CD4-positive, alpha-beta memory T cell (primary cell): ENCODE measurements at regions not wholly inside any gene's neighbourhood (a gene's known extent, or its start where the extent isn't known, plus 50 kb on each side); places are given as distances from the start of the nearest gene placed in this dataset.
"Not testable (repeated sequence)": the region's sequence is repeated elsewhere in the genome, so short reads cannot be mapped to it uniquely, and the experiment has no call there.

Source experiments
- CTCF ChIA-PET: fragments of 350-600 bp; sonication (Branson Sonifier 250); formaldehyde crosslinking; loops from one replicate; lab custom pipeline; 2021; ENCODE audit warnings: inconsistent platforms; ENCODE audit not compliant: partially characterized antibody; lab: Charles Lee
- POLR2A ChIA-PET: fragments of 350-600 bp; sonication (Branson Sonifier 250); formaldehyde crosslinking; loops from one replicate; lab custom pipeline; 2021; ENCODE audit not compliant: partially characterized antibody; lab: Charles Lee
- DNase-seq, 5 donors: peaks; one replicate each; pipeline versions ENCODE4 v3.0.0 to v3.0.0-alpha.2; 2020 to 2022; ENCODE audit warnings: mixed read lengths in 1 of 5
- H3K27ac ChIP-seq: one replicate; pipeline ENCODE4 v1.7.0; 2013; ENCODE audit warnings: low read depth, low read length
- H3K27me3 ChIP-seq: 2 replicates; pipeline ENCODE4 v1.7.0; 2013; ENCODE audit warnings: mild to moderate bottlenecking, low read length, moderate library complexity; ENCODE audit not compliant: insufficient read depth
- H3K36me3 ChIP-seq: 2 replicates; pipeline ENCODE4 v1.7.0; 2013; ENCODE audit warnings: mild to moderate bottlenecking, low read length, moderate library complexity; ENCODE audit not compliant: insufficient read depth
- H3K4me1 ChIP-seq: 2 replicates; pipeline ENCODE4 v1.7.0; 2013; ENCODE audit warnings: mild to moderate bottlenecking, low read length, moderate library complexity; ENCODE audit not compliant: insufficient read depth
- H3K4me3 ChIP-seq, 2 donors: one replicate each; pipeline ENCODE4 v1.7.0; 2013; ENCODE audit warnings: low read length in 2 of 2, mild to moderate bottlenecking in 1 of 2
- H3K9me3 ChIP-seq, 2 donors: one replicate each; pipeline ENCODE4 v1.7.0; 2013; ENCODE audit warnings: low read length in 2 of 2, control low read depth in 1 of 2; ENCODE audit not compliant: control insufficient read depth in 1 of 2
- H3K27ac Mint-ChIP-seq, 7 donors: one replicate each; pipeline ENCODE4 v1.8.0; 2020 to 2021; ENCODE audit warnings: mixed read lengths in 7 of 7, mild to moderate bottlenecking in 6 of 7, inconsistent platforms in 3 of 7, moderate library complexity in 3 of 7
- H3K27me3 Mint-ChIP-seq, 2 donors: one replicate each; pipeline ENCODE4 v1.8.0; 2020 to 2021; ENCODE audit warnings: mixed read lengths in 2 of 2
- H3K36me3 Mint-ChIP-seq, 2 donors: one replicate each; pipeline ENCODE4 v1.8.0; 2020 to 2021; ENCODE audit warnings: mixed read lengths in 2 of 2, inconsistent platforms in 1 of 2, mild to moderate bottlenecking in 1 of 2
- H3K4me1 Mint-ChIP-seq, 4 donors: one replicate each; pipeline ENCODE4 v1.8.0; 2020 to 2021; ENCODE audit warnings: mixed read lengths in 4 of 4, mild to moderate bottlenecking in 1 of 4
- H3K4me3 Mint-ChIP-seq, 8 donors: one replicate each; pipeline ENCODE4 v1.8.0; 2020 to 2021; ENCODE audit warnings: mixed read lengths in 8 of 8, mild to moderate bottlenecking in 7 of 8, moderate library complexity in 6 of 8, inconsistent platforms in 3 of 8
- H3K9me3 Mint-ChIP-seq, 8 donors: one replicate each; pipeline ENCODE4 v1.8.0; 2020 to 2021; ENCODE audit warnings: mixed read lengths in 8 of 8, mild to moderate bottlenecking in 5 of 8, inconsistent platforms in 3 of 8, moderate library complexity in 1 of 8
- intact Hi-C: fragments of 100-400 bp; cut with micrococcal nuclease; formaldehyde crosslinking; loops from one replicate; pipeline ENCODE4 v1.15.1; 2023

DNA sequence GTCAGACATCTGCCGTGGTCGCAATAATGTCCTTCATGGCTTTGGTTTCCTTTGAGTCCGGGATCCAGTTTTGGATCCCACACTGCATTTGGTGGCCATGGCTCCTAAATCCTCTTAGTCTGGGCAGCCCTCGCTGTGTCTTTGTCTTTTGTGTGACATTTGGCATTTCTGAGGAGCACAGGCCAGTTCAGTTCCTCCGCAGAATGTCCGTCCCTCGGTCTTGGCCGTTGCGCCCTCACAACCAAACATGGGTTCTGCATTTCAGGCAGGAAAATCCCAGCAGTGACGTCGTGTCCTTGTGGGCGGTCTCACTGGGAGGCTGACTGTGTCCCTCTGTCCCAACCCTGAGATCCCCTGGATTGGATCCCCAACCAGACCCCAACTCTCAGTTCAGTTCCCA, 172.9 kb upstream of the PPP1R26 start:
- H3K27me3 Mint-ChIP-seq = peaks cover 3 to 23% of the 10 kb centered on the region in 2 donors
- no peak overlapping the region for H3K4me3 ChIP-seq
- H3K4me1 ChIP-seq = no peaks in the 10 kb centered on the region
- no peak overlapping the region for H3K27ac ChIP-seq
- ChIA-PET POLR2A (no interaction called here), CTCF (no interaction called here)
- H3K9me3 Mint-ChIP-seq = peaks cover 0 to 10% (median 3%) of the 10 kb centered on the region in 8 donors
- H3K36me3 Mint-ChIP-seq = no peaks in the 10 kb centered on the region
- intact Hi-C loops = no loop called here
- peaks cover 0 to 10% (median under 1%) of the 10 kb centered on the region in 4 donors for H3K4me1 Mint-ChIP-seq
- no peak overlapping the region for H3K4me3 Mint-ChIP-seq
- no peak for DNase-seq
- H3K36me3 ChIP-seq = no peaks in the 10 kb centered on the region
- H3K9me3 ChIP-seq = no peaks in the 10 kb centered on the region
- no peak overlapping the region for H3K27ac Mint-ChIP-seq
- no peaks in the 10 kb centered on the region for H3K27me3 ChIP-seq

DNA sequence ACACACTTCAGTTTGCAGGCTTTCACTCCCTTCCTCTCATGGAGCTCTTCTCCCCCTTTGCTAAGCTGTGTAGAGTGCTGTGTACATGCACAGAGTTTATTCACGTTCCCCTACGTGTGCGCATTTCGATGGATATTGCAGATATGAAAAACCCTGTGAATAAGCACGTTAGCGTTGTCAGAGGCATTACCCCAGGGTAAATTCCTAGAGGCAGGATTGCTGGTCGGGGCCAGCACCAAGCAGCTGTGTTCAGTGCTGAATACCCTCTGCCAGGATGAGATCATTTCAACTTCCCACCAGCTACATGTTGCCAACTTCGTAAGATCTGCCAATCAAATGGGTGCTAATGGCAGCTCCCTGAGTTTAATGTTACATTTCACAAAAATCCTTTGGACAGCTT, 172.3 kb upstream of the PPP1R26 start:
- Histone ChIP-seq H3K4me3 (no peak overlapping the region), H3K9me3 (no peaks in the 10 kb centered on the region), H3K36me3 (no peaks in the 10 kb centered on the region), H3K4me1 (no peaks in the 10 kb centered on the region), H3K27me3 (no peaks in the 10 kb centered on the region), H3K27ac (no peak overlapping the region)
- peaks cover 0 to 13% (median 5%) of the 10 kb centered on the region in 8 donors for H3K9me3 Mint-ChIP-seq
- DNase-seq = no peak
- peaks cover 3 to 25% of the 10 kb centered on the region in 2 donors for H3K27me3 Mint-ChIP-seq
- no peak overlapping the region for H3K4me3 Mint-ChIP-seq
- H3K36me3 Mint-ChIP-seq = no peaks in the 10 kb centered on the region
- CTCF ChIA-PET = no interaction called here
- no peak overlapping the region for H3K27ac Mint-ChIP-seq
- H3K4me1 Mint-ChIP-seq = peaks cover 0 to 10% (median under 1%) of the 10 kb centered on the region in 4 donors
- intact Hi-C loops = no loop called here
- POLR2A ChIA-PET = no interaction called here

DNA sequence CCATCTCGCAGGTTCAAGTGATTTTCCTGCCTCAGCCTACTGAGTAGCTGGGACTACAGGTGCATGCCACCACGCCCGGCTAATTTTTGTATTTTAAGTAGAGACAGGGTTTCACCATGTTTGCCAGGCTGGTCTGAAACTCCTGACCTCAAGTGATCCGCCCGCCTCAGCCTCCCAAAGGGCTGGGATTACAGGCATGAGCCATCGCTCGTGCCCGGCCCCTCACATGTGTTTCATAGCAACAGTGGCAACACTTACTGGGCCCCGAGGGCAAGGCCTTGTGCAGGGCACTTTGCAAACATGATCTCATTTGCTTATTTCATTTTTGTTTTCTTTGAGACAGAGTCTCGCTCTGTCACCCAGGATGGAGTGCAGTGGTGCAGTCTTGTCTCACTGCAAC, 171.7 kb upstream of the PPP1R26 start:
- H3K4me3 ChIP-seq, intact Hi-C loops: not testable (repeated sequence)

DNA sequence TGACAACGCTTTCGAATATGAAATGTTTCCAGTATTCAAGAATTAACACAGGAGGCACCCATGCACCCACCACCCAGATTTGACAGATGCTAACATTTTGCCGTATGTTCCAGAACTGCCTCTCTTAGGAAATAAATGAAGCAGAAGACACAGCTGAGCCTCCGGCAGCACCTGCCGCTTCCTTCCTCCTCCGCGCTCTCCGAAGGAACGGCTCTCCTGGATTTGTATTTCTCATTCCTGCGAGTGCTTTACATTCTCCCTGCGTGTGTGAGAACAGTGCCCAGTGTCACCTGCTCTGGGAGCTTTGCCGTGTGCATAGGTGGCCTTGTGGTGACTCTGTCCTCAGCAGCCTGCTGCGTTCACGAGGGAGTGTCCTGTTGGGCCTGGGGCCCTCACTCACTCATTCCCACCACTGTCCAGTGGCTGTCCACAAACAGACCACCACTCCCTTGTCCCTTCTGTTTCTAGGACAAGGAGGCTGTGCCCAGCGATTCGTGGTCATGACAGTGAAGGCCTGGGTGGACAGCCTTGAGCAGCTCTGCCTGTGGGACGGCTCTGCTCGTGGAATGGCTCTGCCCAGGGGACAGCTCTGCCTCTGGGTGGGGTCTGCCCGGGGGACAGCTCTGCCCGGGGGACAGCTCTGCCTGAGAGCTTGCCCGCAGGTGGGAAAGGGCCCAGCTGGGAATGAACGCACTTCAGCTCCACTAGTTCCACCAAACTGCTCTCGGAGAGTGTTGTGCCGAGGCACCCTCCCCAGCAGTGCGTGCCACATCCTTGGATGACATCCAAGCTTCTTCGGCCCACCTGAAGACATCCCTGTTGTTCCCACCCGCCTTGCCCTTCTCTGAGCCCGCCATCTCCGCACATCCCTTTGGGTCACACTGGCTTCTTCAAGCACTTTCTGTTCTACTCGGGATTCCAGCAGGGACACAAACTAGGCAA, 170.5 kb upstream of the PPP1R26 start:
- H3K4me1 Mint-ChIP-seq = no peaks in the 10 kb centered on the region
- POLR2A ChIA-PET = no interaction called here
- Histone ChIP-seq H3K27me3 (no peaks in the 10 kb centered on the region), H3K27ac (no peak overlapping the region), H3K9me3 (no peaks in the 10 kb centered on the region), H3K4me1 (no peaks in the 10 kb centered on the region), H3K4me3 (no peak overlapping the region), H3K36me3 (no peaks in the 10 kb centered on the region)
- DNase-seq = no peak
- CTCF ChIA-PET = no interaction called here
- H3K27me3 Mint-ChIP-seq = peaks cover 8 to 19% of the 10 kb centered on the region in 2 donors
- peak overlapping the region in 1 of 8 donors; percentile 39 for H3K4me3 Mint-ChIP-seq
- intact Hi-C loops = no loop called here
- peaks cover 0 to 23% (median 15%) of the 10 kb centered on the region in 8 donors for H3K9me3 Mint-ChIP-seq
- no peaks in the 10 kb centered on the region for H3K36me3 Mint-ChIP-seq
- no peak overlapping the region for H3K27ac Mint-ChIP-seq

More for the DNA sequence above, 171.7 kb upstream of the PPP1R26 start:
- H3K36me3 Mint-ChIP-seq, POLR2A ChIA-PET, H3K27ac ChIP-seq, H3K27me3 ChIP-seq, H3K27ac Mint-ChIP-seq, DNase-seq, H3K9me3 ChIP-seq, H3K36me3 ChIP-seq, H3K4me1 ChIP-seq, H3K4me1 Mint-ChIP-seq, H3K4me3 Mint-ChIP-seq: not testable (repeated sequence)
- CTCF ChIA-PET = interaction anchor here (0.7 kb wide), 1 partner anchor 928 kb away, joined by 5 read pairs; no protein-coding TSS in a partner anchor
- H3K27me3 Mint-ChIP-seq = peaks cover 6 to 25% of the 10 kb centered on the region in 2 donors
- peaks cover 0 to 19% (median 10%) of the 10 kb centered on the region in 8 donors for H3K9me3 Mint-ChIP-seq

DNA sequence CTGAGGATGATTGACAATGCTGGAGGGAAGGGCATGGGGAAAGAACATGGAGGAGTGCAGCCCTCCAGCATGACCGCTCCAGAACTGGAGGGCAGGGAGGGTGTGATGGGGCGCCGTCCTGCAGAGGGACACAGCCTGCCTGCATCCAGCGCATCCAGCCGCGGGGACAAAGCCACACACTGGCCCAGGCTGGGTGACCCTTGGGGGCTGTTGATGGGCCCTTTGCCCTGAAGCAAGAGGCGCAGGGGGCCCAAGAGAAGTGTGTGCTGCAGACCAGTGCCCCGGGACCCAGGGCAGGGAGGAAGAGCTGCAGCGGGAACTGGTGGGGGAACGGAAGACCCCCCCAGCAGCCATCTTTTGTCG, 169.8 kb upstream of the PPP1R26 start:
- no peaks in the 10 kb centered on the region for H3K4me1 ChIP-seq
- no peaks in the 10 kb centered on the region for H3K36me3 ChIP-seq
- H3K27me3 ChIP-seq = no peaks in the 10 kb centered on the region
- Mint-ChIP-seq H3K27me3 (peaks cover 8 to 19% of the 10 kb centered on the region in 2 donors), H3K4me1 (no peaks in the 10 kb centered on the region), H3K4me3 (no peak overlapping the region), H3K9me3 (peaks cover 0 to 23% (median 15%) of the 10 kb centered on the region in 8 donors), H3K27ac (no peak overlapping the region), H3K36me3 (no peaks in the 10 kb centered on the region)
- POLR2A ChIA-PET = no interaction called here
- no peak overlapping the region for H3K27ac ChIP-seq
- CTCF ChIA-PET = no interaction called here
- no peak overlapping the region for H3K4me3 ChIP-seq
- no peaks in the 10 kb centered on the region for H3K9me3 ChIP-seq
- intact Hi-C loops = no loop called here
- DNase-seq = no peak

- H3K9me3 ChIP-seq = no peaks in the 10 kb centered on the region
- Mint-ChIP-seq H3K27me3 (peaks cover 10 to 19% of the 10 kb centered on the region in 2 donors), H3K36me3 (no peaks in the 10 kb centered on the region), H3K4me3 (no peak overlapping the region), H3K4me1 (no peaks in the 10 kb centered on the region), H3K27ac (no peak overlapping the region), H3K9me3 (peaks cover 0 to 23% (median 15%) of the 10 kb centered on the region in 8 donors)
- intact Hi-C loops = no loop called here
- no peak for DNase-seq
- H3K36me3 ChIP-seq = no peaks in the 10 kb centered on the region
- ChIA-PET POLR2A (no interaction called here), CTCF (no interaction called here)
- H3K4me3 ChIP-seq = no peak overlapping the region
- no peaks in the 10 kb centered on the region for H3K27me3 ChIP-seq
- H3K4me1 ChIP-seq = no peaks in the 10 kb centered on the region
- H3K27ac ChIP-seq = no peak overlapping the region
Observed at GRCh38 chr9:135310134-135310533, 169.4 kb upstream of the PPP1R26 start.

- Mint-ChIP-seq H3K4me1 (no peaks in the 10 kb centered on the region), H3K27ac (no peak overlapping the region), H3K4me3 (no peak overlapping the region), H3K9me3 (peaks cover 0 to 22% (median 15%) of the 10 kb centered on the region in 8 donors), H3K27me3 (peaks cover 4 to 11% of the 10 kb centered on the region in 2 donors), H3K36me3 (no peaks in the 10 kb centered on the region)
- Histone ChIP-seq H3K36me3 (no peaks in the 10 kb centered on the region), H3K4me3 (no peak overlapping the region), H3K27me3 (no peaks in the 10 kb centered on the region), H3K9me3 (no peaks in the 10 kb centered on the region), H3K4me1 (no peaks in the 10 kb centered on the region), H3K27ac (no peak overlapping the region)
- intact Hi-C loops = no loop called here
- ChIA-PET CTCF (no interaction called here), POLR2A (no interaction called here)
- DNase-seq = no peak
Observed at GRCh38 chr9:135315572-135315971, 164.0 kb upstream of the PPP1R26 start.
